ENCODE measurements at regions not wholly inside any gene's neighbourhood (a gene's known extent, or its start where the extent isn't known, plus 50 kb on each side); places are given as distances from the start of the nearest gene placed in this dataset.

- peak; percentile 56 to 74 (median 72) for TF ChIP-seq CTCF (IDR thresholded peaks at IDR 0.05)
- TF ChIP-seq POLR2AphosphoS5 (IDR thresholded peaks at IDR 0.05), result no peak
- no peak for TF ChIP-seq POLR2A (IDR thresholded peaks at IDR 0.05)
Observed at GRCh38 chr7:95686109-95686508, 86.2 kb upstream of the DYNC1I1 start.

Data from breast epithelium (tissue), 3 donors.